GM19452 (cell line): ENCODE measurements at regions not wholly inside any gene's neighbourhood (a gene's known extent, or its start where the extent isn't known, plus 50 kb on each side); places are given as distances from the start of the nearest gene placed in this dataset.

Experiments
- ATAC-seq: cut with Tn5 transposase; IDR thresholded peaks from one replicate; pipeline ENCODE4 v1.9.1; 2021; ENCODE audit not compliant: unreplicated experiment

GRCh38 chr3:188054541-188054940 is 99.4 kb upstream of the LPP start:
- ATAC-seq: no peak

- no peak for ATAC-seq
These were observed 98.6 kb upstream of the LPP start for GRCh38 chr3:188055388-188055787.

- no peak for ATAC-seq
These were observed 96.8 kb upstream of the LPP start for GRCh38 chr3:188057124-188057523.

- no peak for ATAC-seq
These were observed 95.3 kb upstream of the LPP start for GRCh38 chr3:188058569-188059184.

GRCh38 chr3:188059351-188059750 is 94.6 kb upstream of the LPP start:
- no peak for ATAC-seq

- no peak for ATAC-seq
These were observed 93.6 kb upstream of the LPP start for GRCh38 chr3:188060264-188060835.

- ATAC-seq: no peak
These were observed 93.0 kb upstream of the LPP start for GRCh38 chr3:188060840-188061544.

- no peak for ATAC-seq
These were observed 91.7 kb upstream of the LPP start for GRCh38 chr3:188062216-188062615.

- ATAC-seq: no peak
These were observed 89.0 kb upstream of the LPP start for GRCh38 chr3:188064831-188065493.

GRCh38 chr3:188066141-188066540 is 87.8 kb upstream of the LPP start:
- ATAC-seq: no peak

- ATAC-seq: no peak
These were observed 86.0 kb upstream of the LPP start for GRCh38 chr3:188067932-188068331.

- ATAC-seq: no peak
These were observed 85.6 kb upstream of the LPP start for GRCh38 chr3:188068342-188068741.

GRCh38 chr3:188071636-188072035 is 82.3 kb upstream of the LPP start:
- no peak for ATAC-seq

- ATAC-seq: no peak
These were observed 77.8 kb upstream of the LPP start for GRCh38 chr3:188076176-188076575.

- ATAC-seq: no peak
These were observed 76.7 kb upstream of the LPP start for GRCh38 chr3:188077160-188077799.

GRCh38 chr3:188080091-188080490 is 73.9 kb upstream of the LPP start:
- no peak for ATAC-seq

- no peak for ATAC-seq
These were observed 71.9 kb upstream of the LPP start for GRCh38 chr3:188082031-188082430.

- no peak for ATAC-seq
These were observed 71.5 kb upstream of the LPP start for GRCh38 chr3:188082450-188082849.

GRCh38 chr3:188083011-188083410 is 70.9 kb upstream of the LPP start:
- no peak for ATAC-seq

GRCh38 chr3:188084752-188085583 is 69.0 kb upstream of the LPP start:
- ATAC-seq: no peak
